Spleen (tissue), 11 donors: ENCODE measurements at regions not wholly inside any gene's neighbourhood (a gene's known extent, or its start where the extent isn't known, plus 50 kb on each side); places are given as distances from the start of the nearest gene placed in this dataset.

ENCODE experiments used
- DNase-seq: peaks from one replicate; pipeline ENCODE4 v3.0.0-alpha.2; 2020
- H3K27ac ChIP-seq, 8 donors: fragments of 200-600 bp; sonication (generic) in 7 of 8; 1 replicate in 4 of 8; 2 replicates in 4 of 8; pipeline versions ENCODE4 v1.5.0 to v1.8.0; 2016 to 2021; ENCODE audit warnings: inconsistent platforms in 4 of 8, mild to moderate bottlenecking in 4 of 8, moderate library complexity in 1 of 8
- H3K27me3 ChIP-seq, 7 donors: fragments of 200-600 bp; sonication (generic) in 6 of 7; replicated peaks in 1 of 7; 1 replicate in 4 of 7; 2 replicates in 3 of 7; pipeline versions ENCODE4 v1.5.0 to v1.8.0; 2016 to 2021; ENCODE audit warnings: inconsistent platforms in 3 of 7, mild to moderate bottlenecking in 1 of 7
- H3K36me3 ChIP-seq, 6 donors: fragments of 200-600 bp; sonication (generic) in 5 of 6; 1 replicate in 4 of 6; 2 replicates in 2 of 6; pipeline versions ENCODE4 v1.5.0 to v1.8.0; 2016 to 2021; ENCODE audit warnings: inconsistent platforms in 2 of 6
- H3K4me1 ChIP-seq, 6 donors: fragments of 200-600 bp; sonication (generic) in 5 of 6; 1 replicate in 3 of 6; 2 replicates in 3 of 6; pipeline versions ENCODE4 v1.5.0 to v1.8.0; 2016 to 2021; ENCODE audit warnings: inconsistent platforms in 3 of 6
- H3K4me3 ChIP-seq, 8 donors: fragments of 200-600 bp; sonication (generic) in 7 of 8; 1 replicate in 4 of 8; 2 replicates in 4 of 8; pipeline versions ENCODE4 v1.5.0 to v1.8.0; 2016 to 2021; ENCODE audit warnings: inconsistent platforms in 4 of 8, mild to moderate bottlenecking in 4 of 8, moderate library complexity in 2 of 8
- H3K9me3 ChIP-seq, 8 donors: fragments of 200-600 bp; sonication (generic) in 7 of 8; 1 replicate in 4 of 8; 2 replicates in 4 of 8; pipeline versions ENCODE4 v1.5.0 to v1.8.0; 2016 to 2021; ENCODE audit warnings: inconsistent platforms in 4 of 8
- POLR2A ChIP-seq, 3 donors: fragments of 450-650 bp; IDR thresholded peaks; one replicate each; pipeline ENCODE4 v1.5.1; 2017; ENCODE audit warnings: antibody characterized with exemption in 3 of 3, mild to moderate bottlenecking in 1 of 3
- POLR2AphosphoS5 ChIP-seq, 3 donors: sonication (generic); formaldehyde crosslinking; IDR thresholded peaks; one replicate each; pipeline ENCODE4 v1.5.1; 2017; ENCODE audit warnings: antibody characterized with exemption in 3 of 3
- WGBS, 5 donors: extraction: QIAGEN DNeasy Blood & Tissue Kit in 3 of 5; methylation state at CpG; one replicate each; pipeline versions ENCODE4 v1.1.5 to v1.1.7; 2013 to 2018; 5-methylcytosine and 5-hydroxymethylcytosine counted together
- intact Hi-C: fragments of 100-400 bp; cut with DNase I; formaldehyde crosslinking; loops from one replicate; pipeline ENCODE4 v1.15.0; 2023; ENCODE audit warnings: low total_unique reads
- TF ChIP-seq, protein P1 (sequence below), 11 experiments: fragments of 200-600 bp in 7 of 11; fragments of 450-650 bp in 4 of 11; sonication (generic) in 4 of 11; IDR thresholded peaks in 8 of 11; conservative IDR thresholded peaks in 3 of 11; 1 replicate in 7 of 11; 2 replicates in 4 of 11; pipeline versions ENCODE4 v1.4.0 to v1.8.0; 2016 to 2021; ENCODE audit warnings: antibody characterized with exemption in 11 of 11, inconsistent platforms in 4 of 11, mild to moderate bottlenecking in 1 of 11
- donor health status: healthy with polysubstance abuse.
- donor health status: DM: no; HTN: no; CAD: no; lungs with moderate emphysema.
- donor health status: DM: no; HTN: no; CAD: no.
- donor health status: Bipolar disorder and iron deficiency.
- donor health status: healthy.
- donor health status: DM: no; HTN: no; CAD: no.
- donor health status: DM: yes; HTN: yes; CAD: no.

DNA sequence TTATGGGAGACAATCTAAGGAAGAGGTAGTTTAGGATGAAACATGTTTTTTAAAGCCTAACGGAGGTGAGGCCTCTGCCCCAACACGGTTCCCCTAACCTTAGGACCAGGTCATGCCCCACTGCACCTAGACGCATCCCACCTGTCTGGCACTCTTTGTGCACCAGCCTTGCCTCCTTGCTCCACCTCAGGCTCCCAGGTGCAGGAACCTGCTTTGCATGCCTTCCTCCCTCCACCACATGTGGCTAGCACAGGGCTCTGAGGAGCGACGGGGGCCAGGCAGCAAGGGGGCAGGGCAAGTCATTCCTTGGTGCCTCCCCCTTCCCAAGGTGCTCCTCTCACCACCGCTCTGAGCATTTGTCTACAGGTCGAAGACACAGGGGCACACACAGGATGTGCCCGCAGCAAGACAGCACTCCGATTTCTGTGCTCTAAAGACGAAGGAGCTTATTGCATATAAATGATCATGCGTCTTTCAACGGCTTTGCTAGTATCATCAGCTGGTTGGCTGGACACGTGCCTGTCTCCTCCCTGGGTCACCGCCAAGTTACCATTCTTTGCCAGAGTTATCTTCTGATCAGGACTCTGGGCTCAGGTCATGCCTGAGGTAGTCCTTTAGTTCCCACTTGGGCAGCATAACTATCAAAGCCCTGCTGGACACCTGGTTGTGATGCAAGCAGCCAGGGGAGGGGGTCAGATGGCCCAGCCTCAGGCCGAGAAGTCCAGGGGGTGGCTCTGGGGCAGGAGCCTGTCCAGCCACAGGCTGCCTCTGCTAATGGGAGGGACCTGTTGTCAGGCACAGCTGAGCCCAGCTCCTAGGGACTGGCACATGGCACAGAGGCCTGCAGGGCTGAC is 172.0 kb upstream of the NTM start:
- no peaks in the 10 kb centered on the region for H3K4me1 ChIP-seq
- WGBS, 5 donors = 71 to 90% (median 83%) methylated on average over 14 to 15 of the region's 15 CpGs
- no peak for DNase-seq
- no peak for TF ChIP-seq POLR2A (IDR thresholded peaks at IDR 0.05)
- TF ChIP-seq, protein P1, sequence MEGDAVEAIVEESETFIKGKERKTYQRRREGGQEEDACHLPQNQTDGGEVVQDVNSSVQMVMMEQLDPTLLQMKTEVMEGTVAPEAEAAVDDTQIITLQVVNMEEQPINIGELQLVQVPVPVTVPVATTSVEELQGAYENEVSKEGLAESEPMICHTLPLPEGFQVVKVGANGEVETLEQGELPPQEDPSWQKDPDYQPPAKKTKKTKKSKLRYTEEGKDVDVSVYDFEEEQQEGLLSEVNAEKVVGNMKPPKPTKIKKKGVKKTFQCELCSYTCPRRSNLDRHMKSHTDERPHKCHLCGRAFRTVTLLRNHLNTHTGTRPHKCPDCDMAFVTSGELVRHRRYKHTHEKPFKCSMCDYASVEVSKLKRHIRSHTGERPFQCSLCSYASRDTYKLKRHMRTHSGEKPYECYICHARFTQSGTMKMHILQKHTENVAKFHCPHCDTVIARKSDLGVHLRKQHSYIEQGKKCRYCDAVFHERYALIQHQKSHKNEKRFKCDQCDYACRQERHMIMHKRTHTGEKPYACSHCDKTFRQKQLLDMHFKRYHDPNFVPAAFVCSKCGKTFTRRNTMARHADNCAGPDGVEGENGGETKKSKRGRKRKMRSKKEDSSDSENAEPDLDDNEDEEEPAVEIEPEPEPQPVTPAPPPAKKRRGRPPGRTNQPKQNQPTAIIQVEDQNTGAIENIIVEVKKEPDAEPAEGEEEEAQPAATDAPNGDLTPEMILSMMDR (IDR thresholded peaks at IDR 0.05 in 8 of 11, conservative IDR thresholded peaks at IDR 0.05 in 3 of 11) = no peak
- no peak for TF ChIP-seq POLR2AphosphoS5 (IDR thresholded peaks at IDR 0.05)
- H3K36me3 ChIP-seq = no peaks in the 10 kb centered on the region
- H3K27me3 ChIP-seq = peaks cover 0 to 5% (median 0%) of the 10 kb centered on the region in 7 donors
- intact Hi-C loops = no loop called here
- H3K9me3 ChIP-seq = no peaks in the 10 kb centered on the region
- H3K27ac ChIP-seq = no peak overlapping the region
- no peak overlapping the region for H3K4me3 ChIP-seq

DNA sequence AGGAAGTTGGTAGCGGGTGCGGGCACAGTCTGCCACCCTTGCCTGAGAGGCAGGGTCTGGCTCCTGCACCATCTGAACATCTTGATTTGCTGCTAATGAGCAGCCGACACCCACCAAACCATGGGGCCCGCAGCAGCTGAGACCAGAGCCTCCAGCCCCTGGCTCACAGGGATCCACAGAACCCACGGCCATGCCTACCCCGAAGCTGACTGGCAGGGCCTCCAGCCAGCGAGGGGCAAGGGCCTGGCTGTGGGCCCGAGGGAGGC is 171.5 kb upstream of the NTM start:
- no peaks in the 10 kb centered on the region for H3K4me1 ChIP-seq
- DNase-seq = no peak
- no peak for TF ChIP-seq POLR2A (IDR thresholded peaks at IDR 0.05)
- no peak for TF ChIP-seq POLR2AphosphoS5 (IDR thresholded peaks at IDR 0.05)
- TF ChIP-seq, protein P1 (IDR thresholded peaks at IDR 0.05 in 8 of 11, conservative IDR thresholded peaks at IDR 0.05 in 3 of 11) = no peak
- intact Hi-C loops = no loop called here
- no peaks in the 10 kb centered on the region for H3K9me3 ChIP-seq
- WGBS, 5 donors = 87 to 95% (median 90%) methylated on average over 6 to 8 of the region's 8 CpGs; no CpG with 5 or more reads in 1 of the 5 donors
- no peak overlapping the region for H3K4me3 ChIP-seq
- peaks cover 0 to 5% (median 0%) of the 10 kb centered on the region in 7 donors for H3K27me3 ChIP-seq
- H3K27ac ChIP-seq = no peak overlapping the region
- H3K36me3 ChIP-seq = no peaks in the 10 kb centered on the region

DNA sequence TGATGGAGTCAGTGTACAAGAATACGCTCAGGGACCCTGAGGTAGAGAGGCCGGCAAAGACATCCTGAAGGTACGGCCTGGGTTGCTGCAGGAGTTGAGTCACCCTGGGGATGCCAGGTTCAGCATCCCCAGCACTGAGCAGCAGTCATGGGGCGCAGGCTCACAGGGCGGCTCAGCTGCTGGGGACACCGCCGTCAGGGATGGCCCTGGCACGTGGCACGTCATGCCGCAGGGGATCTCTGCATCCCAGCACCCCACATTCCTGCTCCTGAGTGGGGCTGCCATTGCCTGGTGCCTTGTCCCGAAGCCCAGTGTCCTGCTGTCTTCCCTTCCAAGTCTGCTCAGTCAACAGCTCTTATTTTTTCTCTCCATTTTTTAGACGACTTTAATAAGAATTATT is 168.7 kb upstream of the NTM start:
- WGBS, 5 donors = 88 to 97% (median 91%) methylated on average over 12 of the region's 12 CpGs
- Histone ChIP-seq H3K9me3 (no peaks in the 10 kb centered on the region), H3K27ac (no peak overlapping the region), H3K4me1 (no peaks in the 10 kb centered on the region), H3K4me3 (no peak overlapping the region), H3K27me3 (no peaks in the 10 kb centered on the region), H3K36me3 (no peaks in the 10 kb centered on the region)
- DNase-seq = no peak
- intact Hi-C loops = no loop called here
- TF ChIP-seq, protein P1 (IDR thresholded peaks at IDR 0.05 in 8 of 11, conservative IDR thresholded peaks at IDR 0.05 in 3 of 11) = no peak
- no peak for TF ChIP-seq POLR2AphosphoS5 (IDR thresholded peaks at IDR 0.05)

DNA sequence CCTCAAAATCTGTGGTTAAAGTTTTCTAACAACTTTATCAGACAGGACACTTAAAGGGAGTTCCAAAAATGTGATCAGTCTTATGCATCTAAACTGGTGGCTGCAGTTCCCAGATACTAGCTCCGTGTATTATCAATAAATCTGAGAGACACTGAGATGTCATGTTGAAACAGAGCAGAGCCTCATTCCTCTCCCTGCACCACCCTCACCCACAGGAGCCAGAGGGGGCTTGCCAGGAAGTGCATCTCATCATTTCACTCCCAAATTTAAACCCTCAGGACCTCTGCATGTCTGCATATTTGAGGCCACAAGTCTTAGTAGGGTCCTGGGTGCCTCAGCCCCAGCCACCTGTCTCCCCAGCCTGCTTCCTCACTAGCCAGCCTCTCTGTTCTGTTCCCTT is 167.4 kb upstream of the NTM start:
- TF ChIP-seq, protein P1 (IDR thresholded peaks at IDR 0.05 in 8 of 11, conservative IDR thresholded peaks at IDR 0.05 in 3 of 11) = no peak
- no peak for TF ChIP-seq POLR2AphosphoS5 (IDR thresholded peaks at IDR 0.05)
- no peak overlapping the region for H3K27ac ChIP-seq
- 38 to 90% (median 54%) methylated on average over 1 of the region's 1 CpG for WGBS, 5 donors

More for the DNA sequence above, 167.4 kb upstream of the NTM start:
- intact Hi-C loops = no loop called here
- no peaks in the 10 kb centered on the region for H3K4me1 ChIP-seq
- no peak for DNase-seq
- no peaks in the 10 kb centered on the region for H3K9me3 ChIP-seq
- H3K4me3 ChIP-seq = no peak overlapping the region
- no peaks in the 10 kb centered on the region for H3K36me3 ChIP-seq
- no peaks in the 10 kb centered on the region for H3K27me3 ChIP-seq
